ENCODE measurements at regions not wholly inside any gene's neighbourhood (a gene's known extent, or its start where the extent isn't known, plus 50 kb on each side); places are given as distances from the start of the nearest gene placed in this dataset.

DNA sequence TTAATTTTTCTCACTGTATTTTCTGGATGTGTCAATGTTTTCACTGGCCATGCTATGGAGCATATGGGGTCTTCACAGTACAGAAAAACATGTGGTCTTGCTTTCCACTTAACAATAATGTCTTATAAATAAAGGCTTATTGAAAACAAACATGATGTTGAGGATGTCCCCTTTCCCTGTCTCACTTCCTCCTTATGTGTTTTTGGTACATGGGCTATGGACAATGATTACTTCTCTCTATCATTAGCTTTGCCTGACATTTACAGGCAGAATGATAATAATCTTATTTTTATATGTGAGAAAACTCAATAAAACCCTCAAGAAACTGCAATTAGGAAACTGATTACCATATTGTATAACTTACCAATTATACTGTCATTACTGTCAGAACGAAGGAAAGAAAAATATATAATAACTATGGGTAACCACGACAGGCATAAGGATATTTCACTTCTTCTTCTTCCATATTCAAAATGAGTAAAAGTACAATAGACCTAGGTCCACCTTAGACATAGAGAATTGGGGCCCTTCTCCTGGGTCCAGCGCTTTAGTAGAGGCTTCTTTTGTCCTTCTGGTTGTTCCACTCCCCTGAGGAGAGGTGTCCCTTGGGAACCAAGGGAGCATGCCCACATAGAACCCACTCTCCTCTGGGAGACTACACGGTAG, 375.0 kb downstream of the MAN2A1 start:
- no peak for DNase-seq (ENCODE audit: low read depth in 1 of 2, low spot score in 1 of 2)

DNA sequence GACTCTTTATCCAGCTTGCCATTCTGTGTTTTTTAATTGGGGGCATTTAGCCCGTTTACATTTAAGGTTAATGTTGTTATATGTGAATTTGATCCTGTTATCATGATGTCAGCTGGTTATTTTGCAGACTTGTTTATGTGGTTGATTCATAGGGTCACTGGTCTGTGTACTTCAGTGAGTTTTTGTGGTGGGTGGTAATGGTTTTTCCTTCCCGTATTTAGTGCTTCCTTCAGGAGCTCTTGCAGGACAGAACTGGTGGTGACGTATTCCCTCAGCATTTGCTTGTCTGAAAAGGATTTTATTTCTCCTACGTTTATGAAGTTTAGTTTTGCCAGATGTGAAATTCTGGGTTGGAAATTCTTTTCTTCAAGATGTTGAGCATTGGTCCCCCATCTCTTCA, 381.1 kb downstream of the MAN2A1 start:
- no peak for DNase-seq (ENCODE audit: low read depth in 1 of 2, low spot score in 1 of 2)

- no peak for DNase-seq (ENCODE audit: low read depth in 1 of 2, low spot score in 1 of 2)
Observed at GRCh38 chr5:110072651-110073050, 382.9 kb downstream of the MAN2A1 start.

GRCh38 chr5:110073534-110073933, 383.8 kb downstream of the MAN2A1 start:
- DNase-seq (ENCODE audit: low read depth in 1 of 2, low spot score in 1 of 2): no peak

DNA sequence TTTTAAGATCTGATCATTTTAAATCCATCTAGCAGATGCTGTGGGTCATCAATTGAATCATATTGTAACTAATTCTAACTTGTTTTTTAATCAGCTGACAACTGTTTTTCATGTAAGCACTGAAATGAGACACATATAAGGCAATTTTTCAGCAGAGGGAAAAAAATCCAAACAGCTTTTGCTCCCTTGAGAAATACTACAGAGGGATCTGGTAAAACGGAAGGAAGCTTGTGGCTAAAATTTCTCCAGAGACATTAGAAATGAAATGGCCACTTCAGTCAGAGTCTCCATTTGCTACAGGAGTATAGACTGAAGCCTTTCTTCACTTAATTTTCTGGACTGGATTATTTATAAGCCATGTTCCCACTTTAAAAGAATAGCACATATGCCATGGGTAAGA, 385.9 kb downstream of the MAN2A1 start:
- no peak for DNase-seq (ENCODE audit: low read depth in 1 of 2, low spot score in 1 of 2)

DNA sequence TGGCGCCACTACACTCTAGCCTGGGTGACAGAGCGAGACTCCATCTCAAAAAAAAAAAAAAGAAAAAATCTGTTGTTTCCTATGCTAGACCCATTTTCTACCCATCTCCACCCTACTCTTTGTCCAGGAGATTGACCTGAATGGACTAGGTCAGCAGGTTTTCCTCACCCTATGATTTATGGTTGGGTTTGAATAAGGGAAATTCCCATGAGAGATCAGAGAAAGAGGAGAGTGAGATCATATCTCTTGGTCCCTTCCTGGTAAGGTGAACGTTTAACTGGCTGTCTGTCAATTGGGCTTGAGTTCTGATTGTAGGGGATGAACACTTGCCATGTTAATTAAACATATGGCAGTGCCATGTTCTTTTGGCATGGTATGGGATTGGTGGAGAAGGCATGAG, 387.4 kb downstream of the MAN2A1 start:
- no peak for DNase-seq (ENCODE audit: low read depth in 1 of 2, low spot score in 1 of 2)

- no peak for DNase-seq (ENCODE audit: low read depth in 1 of 2, low spot score in 1 of 2)
Observed at GRCh38 chr5:110082194-110082593, 392.5 kb downstream of the MAN2A1 start.

GRCh38 chr5:110082863-110083262, 393.1 kb downstream of the MAN2A1 start:
- DNase-seq (ENCODE audit: low read depth in 1 of 2, low spot score in 1 of 2): no peak

GRCh38 chr5:110085826-110086225, 396.1 kb downstream of the MAN2A1 start:
- DNase-seq (ENCODE audit: low read depth in 1 of 2, low spot score in 1 of 2): no peak

GRCh38 chr5:110086658-110087388, 397.1 kb downstream of the MAN2A1 start:
- no peak for DNase-seq (ENCODE audit: low read depth in 1 of 2, low spot score in 1 of 2)

GRCh38 chr5:110087829-110088228, 398.1 kb downstream of the MAN2A1 start:
- no peak for DNase-seq (ENCODE audit: low read depth in 1 of 2, low spot score in 1 of 2)

- no peak for DNase-seq (ENCODE audit: low read depth in 1 of 2, low spot score in 1 of 2)
Observed at GRCh38 chr5:110088676-110089436, 399.1 kb downstream of the MAN2A1 start.

- no peak for DNase-seq (ENCODE audit: low read depth in 1 of 2, low spot score in 1 of 2)
Observed at GRCh38 chr5:110092955-110093785, 403.4 kb downstream of the MAN2A1 start.

DNA sequence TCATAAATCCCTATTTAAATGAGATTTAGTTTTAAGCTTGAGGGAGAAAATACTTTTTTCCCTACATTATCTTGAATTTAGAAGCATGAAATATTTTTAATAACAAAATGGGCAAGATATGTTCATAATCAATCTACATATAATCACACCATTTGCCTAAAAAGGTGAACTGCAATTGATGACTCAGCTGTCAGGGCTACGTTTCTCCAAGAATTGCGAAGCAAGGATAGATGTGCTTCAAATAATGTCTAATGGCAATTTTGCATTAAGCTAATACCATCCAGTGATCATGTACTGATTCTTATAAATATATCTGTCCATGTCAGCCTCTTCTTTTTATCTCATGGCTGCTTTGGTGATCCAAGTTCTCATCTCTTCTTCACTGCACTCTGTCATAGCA, 404.4 kb downstream of the MAN2A1 start:
- DNase-seq (ENCODE audit: low read depth in 1 of 2, low spot score in 1 of 2): no peak

DNA sequence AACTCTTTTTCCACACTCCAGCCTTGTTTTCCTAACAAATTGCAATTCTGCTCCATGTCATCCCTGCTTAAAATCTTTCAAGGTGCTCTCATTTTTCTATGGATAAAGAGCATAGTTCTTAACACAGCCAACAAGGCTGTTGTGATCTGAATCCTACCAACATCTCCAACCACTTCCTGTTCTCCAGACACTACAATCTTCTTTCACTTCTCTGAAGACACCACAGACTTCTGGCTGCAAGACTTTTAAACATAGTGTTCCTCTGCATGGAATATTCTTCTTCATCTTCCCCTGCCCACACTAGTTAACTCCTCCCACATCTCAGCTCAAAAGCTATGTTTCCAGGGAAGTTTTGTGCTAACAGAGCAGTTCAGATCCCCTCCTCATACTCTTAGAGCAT, 404.8 kb downstream of the MAN2A1 start:
- no peak for DNase-seq (ENCODE audit: low read depth in 1 of 2, low spot score in 1 of 2)

DNA sequence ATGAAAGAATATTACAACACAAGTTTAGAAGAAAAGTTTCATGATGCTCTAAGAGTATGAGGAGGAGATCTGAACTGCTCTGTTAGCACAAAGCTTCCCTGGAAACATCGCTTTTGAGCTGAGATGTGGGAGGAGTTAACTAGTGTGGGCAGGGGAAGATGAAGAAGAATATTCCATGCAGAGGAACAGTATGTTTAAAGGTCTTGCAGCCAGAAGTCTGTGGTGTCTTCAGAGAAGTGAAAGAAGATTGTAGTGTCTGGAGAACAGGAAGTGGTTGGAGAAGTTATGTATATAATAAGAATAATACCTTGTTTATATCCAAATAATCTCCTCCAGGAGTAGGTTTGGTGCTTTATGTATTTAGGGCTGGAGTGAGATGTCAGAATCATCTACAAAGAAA, 406.7 kb downstream of the MAN2A1 start:
- DNase-seq (ENCODE audit: low read depth in 1 of 2, low spot score in 1 of 2): no peak

GRCh38 chr5:110099572-110099971, 409.8 kb downstream of the MAN2A1 start:
- no peak for DNase-seq (ENCODE audit: low read depth in 1 of 2, low spot score in 1 of 2)

- DNase-seq (ENCODE audit: low read depth in 1 of 2, low spot score in 1 of 2): no peak
Observed at GRCh38 chr5:110103081-110103480, 413.4 kb downstream of the MAN2A1 start.

GRCh38 chr5:110104060-110104725, 414.5 kb downstream of the MAN2A1 start:
- DNase-seq (ENCODE audit: low read depth in 1 of 2, low spot score in 1 of 2): no peak

GRCh38 chr5:110104726-110105669, 415.3 kb downstream of the MAN2A1 start:
- DNase-seq (ENCODE audit: low read depth in 1 of 2, low spot score in 1 of 2): no peak
